ENCODE measurements at regions not wholly inside any gene's neighbourhood (a gene's known extent, or its start where the extent isn't known, plus 50 kb on each side); places are given as distances from the start of the nearest gene placed in this dataset.

GRCh38 chr12:28936711-28937110 lies 212.4 kb upstream of the FAR2 start:
- TF ChIP-seq, protein P1, sequence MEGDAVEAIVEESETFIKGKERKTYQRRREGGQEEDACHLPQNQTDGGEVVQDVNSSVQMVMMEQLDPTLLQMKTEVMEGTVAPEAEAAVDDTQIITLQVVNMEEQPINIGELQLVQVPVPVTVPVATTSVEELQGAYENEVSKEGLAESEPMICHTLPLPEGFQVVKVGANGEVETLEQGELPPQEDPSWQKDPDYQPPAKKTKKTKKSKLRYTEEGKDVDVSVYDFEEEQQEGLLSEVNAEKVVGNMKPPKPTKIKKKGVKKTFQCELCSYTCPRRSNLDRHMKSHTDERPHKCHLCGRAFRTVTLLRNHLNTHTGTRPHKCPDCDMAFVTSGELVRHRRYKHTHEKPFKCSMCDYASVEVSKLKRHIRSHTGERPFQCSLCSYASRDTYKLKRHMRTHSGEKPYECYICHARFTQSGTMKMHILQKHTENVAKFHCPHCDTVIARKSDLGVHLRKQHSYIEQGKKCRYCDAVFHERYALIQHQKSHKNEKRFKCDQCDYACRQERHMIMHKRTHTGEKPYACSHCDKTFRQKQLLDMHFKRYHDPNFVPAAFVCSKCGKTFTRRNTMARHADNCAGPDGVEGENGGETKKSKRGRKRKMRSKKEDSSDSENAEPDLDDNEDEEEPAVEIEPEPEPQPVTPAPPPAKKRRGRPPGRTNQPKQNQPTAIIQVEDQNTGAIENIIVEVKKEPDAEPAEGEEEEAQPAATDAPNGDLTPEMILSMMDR (IDR thresholded peaks at IDR 0.05; ENCODE audit: borderline replicate concordance, extremely low read depth, low read length, poor library complexity, severe bottlenecking), result no peak
- TF ChIP-seq EZH2 (IDR thresholded peaks at IDR 0.05; ENCODE audit: borderline replicate concordance, low read depth, low read length, severe bottlenecking), result no peak
